GM23338 (cell line): ENCODE measurements at regions not wholly inside any gene's neighbourhood (a gene's known extent, or its start where the extent isn't known, plus 50 kb on each side); places are given as distances from the start of the nearest gene placed in this dataset.

ENCODE experiments used
- CREB1 ChIP-seq: fragments of 250-450 bp; sonication (Bioruptor Pico); IDR thresholded peaks from 2 replicates; pipeline ENCODE4 v1.5.0; 2020; ENCODE audit warnings: low read depth, mild to moderate bottlenecking, moderate library complexity
- EZH2 ChIP-seq: fragments of 200-600 bp; sonication (generic); IDR thresholded peaks from one replicate; pipeline ENCODE4 v1.8.0; 2017; ENCODE audit warnings: antibody characterized with exemption, mild to moderate bottlenecking, low read depth; ENCODE audit not compliant: unreplicated experiment
- EZH2phosphoT487 ChIP-seq: fragments of 200-600 bp; sonication (generic); IDR thresholded peaks from one replicate; pipeline ENCODE4 v1.8.1; 2018; ENCODE audit warnings: antibody characterized with exemption; ENCODE audit not compliant: unreplicated experiment
- JUNB ChIP-seq: IDR thresholded peaks from one replicate; pipeline ENCODE4 v1.6.1; 2016; ENCODE audit warnings: antibody characterized with exemption; ENCODE audit not compliant: unreplicated experiment
- POLR2AphosphoS5 ChIP-seq: IDR thresholded peaks from 2 replicates; pipeline ENCODE4 v1.6.1; 2016; ENCODE audit warnings: antibody characterized with exemption, low read depth
- TF ChIP-seq, protein P1 (sequence below), 2 experiments: fragments of 200-600 bp in 1 of 2; sonication (generic) in 1 of 2; conservative IDR thresholded peaks; 2 replicates each; pipeline versions ENCODE4 v1.5.1 to v1.6.1; 2016 to 2017; ENCODE audit warnings: antibody characterized with exemption in 2 of 2, low read depth in 2 of 2, mild to moderate bottlenecking in 2 of 2, moderate library complexity in 1 of 2

DNA sequence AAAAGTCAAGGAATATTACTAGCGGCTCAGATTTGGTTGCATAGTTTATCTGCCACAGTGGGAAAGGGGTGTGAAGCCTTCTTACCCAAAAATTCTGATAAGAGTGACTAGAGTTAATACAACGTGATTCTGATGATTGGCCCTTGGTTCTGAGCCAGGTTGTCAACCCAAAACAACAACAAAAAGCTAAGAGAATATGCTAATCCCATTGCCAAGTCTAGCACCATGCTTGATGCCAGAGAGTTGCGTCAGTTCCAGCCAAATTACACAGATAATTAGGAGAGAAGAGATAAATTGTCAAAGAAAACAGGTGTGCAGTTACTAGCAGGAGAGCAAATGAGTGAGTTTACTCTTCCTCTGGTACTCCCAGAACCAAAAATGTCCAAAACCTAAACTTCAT, 287.4 kb upstream of the AGA start:
- TF ChIP-seq CREB1 (CRISPR knock-in tag) (no peak), EZH2 (no peak), JUNB (no peak), POLR2AphosphoS5 (no peak), EZH2phosphoT487 (no peak)
- TF ChIP-seq, protein P1, sequence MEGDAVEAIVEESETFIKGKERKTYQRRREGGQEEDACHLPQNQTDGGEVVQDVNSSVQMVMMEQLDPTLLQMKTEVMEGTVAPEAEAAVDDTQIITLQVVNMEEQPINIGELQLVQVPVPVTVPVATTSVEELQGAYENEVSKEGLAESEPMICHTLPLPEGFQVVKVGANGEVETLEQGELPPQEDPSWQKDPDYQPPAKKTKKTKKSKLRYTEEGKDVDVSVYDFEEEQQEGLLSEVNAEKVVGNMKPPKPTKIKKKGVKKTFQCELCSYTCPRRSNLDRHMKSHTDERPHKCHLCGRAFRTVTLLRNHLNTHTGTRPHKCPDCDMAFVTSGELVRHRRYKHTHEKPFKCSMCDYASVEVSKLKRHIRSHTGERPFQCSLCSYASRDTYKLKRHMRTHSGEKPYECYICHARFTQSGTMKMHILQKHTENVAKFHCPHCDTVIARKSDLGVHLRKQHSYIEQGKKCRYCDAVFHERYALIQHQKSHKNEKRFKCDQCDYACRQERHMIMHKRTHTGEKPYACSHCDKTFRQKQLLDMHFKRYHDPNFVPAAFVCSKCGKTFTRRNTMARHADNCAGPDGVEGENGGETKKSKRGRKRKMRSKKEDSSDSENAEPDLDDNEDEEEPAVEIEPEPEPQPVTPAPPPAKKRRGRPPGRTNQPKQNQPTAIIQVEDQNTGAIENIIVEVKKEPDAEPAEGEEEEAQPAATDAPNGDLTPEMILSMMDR (conservative IDR thresholded peaks at IDR 0.05; ENCODE audit: low read depth in 2 of 2), result no peak
